AG10803 (cell line): ENCODE measurements at regions not wholly inside any gene's neighbourhood (a gene's known extent, or its start where the extent isn't known, plus 50 kb on each side); places are given as distances from the start of the nearest gene placed in this dataset.

Experiments used
- DNase-seq: peaks from one replicate; pipeline ENCODE4 v3.0.0; 2010; ENCODE audit warnings: low read depth
- H3K4me3 ChIP-seq: 2 replicates; pipeline ENCODE4 v1.5.1; 2011; ENCODE audit warnings: mild to moderate bottlenecking, low read length, control low read depth
- TF ChIP-seq, protein P1 (sequence below): conservative IDR thresholded peaks from 2 replicates; pipeline ENCODE4 v1.5.1; 2011; ENCODE audit warnings: mild to moderate bottlenecking, low read length, control low read depth, inconsistent platforms

DNA sequence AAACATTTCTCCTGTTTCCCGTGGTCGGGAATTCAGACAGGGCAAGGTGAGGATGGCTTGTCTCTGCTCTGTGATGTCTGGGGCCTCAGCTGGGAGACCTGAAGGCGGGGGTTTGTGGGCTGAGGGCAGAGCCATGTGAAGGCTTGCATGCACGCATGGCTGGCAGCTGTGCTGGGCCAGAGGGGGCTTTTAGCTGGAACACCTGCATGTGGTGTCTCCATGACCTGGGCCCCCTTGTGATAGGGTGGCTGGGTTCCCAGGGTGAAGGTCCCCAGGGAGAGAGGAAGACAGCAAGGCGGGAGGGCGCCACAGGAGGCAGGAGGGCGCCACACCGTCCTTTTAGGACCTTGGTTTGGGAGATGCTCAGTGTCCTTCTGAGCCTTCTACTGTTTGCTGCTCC, 101.6 kb upstream of the PRR23E start:
- DNase-seq: no peak
- TF ChIP-seq, protein P1, sequence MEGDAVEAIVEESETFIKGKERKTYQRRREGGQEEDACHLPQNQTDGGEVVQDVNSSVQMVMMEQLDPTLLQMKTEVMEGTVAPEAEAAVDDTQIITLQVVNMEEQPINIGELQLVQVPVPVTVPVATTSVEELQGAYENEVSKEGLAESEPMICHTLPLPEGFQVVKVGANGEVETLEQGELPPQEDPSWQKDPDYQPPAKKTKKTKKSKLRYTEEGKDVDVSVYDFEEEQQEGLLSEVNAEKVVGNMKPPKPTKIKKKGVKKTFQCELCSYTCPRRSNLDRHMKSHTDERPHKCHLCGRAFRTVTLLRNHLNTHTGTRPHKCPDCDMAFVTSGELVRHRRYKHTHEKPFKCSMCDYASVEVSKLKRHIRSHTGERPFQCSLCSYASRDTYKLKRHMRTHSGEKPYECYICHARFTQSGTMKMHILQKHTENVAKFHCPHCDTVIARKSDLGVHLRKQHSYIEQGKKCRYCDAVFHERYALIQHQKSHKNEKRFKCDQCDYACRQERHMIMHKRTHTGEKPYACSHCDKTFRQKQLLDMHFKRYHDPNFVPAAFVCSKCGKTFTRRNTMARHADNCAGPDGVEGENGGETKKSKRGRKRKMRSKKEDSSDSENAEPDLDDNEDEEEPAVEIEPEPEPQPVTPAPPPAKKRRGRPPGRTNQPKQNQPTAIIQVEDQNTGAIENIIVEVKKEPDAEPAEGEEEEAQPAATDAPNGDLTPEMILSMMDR: no peak
- H3K4me3 ChIP-seq: no peak overlapping the region

DNA sequence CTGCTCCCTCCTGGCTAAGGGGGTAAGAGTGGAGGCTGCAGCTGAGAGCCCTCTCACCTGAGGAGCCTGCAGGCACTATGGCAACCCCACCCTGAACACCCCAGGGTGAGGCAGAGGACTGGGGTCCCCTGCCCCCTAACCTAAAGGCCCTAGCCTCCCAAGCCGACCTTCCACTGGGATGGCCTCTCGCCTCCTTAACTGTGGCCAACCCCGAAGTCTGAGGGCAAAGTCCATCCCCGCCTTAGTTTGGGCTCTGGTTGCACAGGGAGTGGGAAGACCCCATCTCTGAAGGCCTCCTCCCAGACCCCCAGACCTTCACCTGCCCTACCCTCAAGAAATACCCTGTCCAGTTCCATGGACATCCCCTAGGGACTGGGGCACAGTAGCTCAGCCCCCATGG, 100.6 kb upstream of the PRR23E start:
- H3K4me3 ChIP-seq: no peak overlapping the region
- TF ChIP-seq, protein P1: no peak
- DNase-seq: no peak

- H3K4me3 ChIP-seq: no peak overlapping the region
- no peak for DNase-seq
- TF ChIP-seq, protein P1: no peak
These were observed 100.2 kb upstream of the PRR23E start for GRCh38 chr3:127092776-127093175.

GRCh38 chr3:127093312-127093711, 99.6 kb upstream of the PRR23E start:
- TF ChIP-seq, protein P1: no peak
- no peak overlapping the region for H3K4me3 ChIP-seq
- no peak for DNase-seq

DNA sequence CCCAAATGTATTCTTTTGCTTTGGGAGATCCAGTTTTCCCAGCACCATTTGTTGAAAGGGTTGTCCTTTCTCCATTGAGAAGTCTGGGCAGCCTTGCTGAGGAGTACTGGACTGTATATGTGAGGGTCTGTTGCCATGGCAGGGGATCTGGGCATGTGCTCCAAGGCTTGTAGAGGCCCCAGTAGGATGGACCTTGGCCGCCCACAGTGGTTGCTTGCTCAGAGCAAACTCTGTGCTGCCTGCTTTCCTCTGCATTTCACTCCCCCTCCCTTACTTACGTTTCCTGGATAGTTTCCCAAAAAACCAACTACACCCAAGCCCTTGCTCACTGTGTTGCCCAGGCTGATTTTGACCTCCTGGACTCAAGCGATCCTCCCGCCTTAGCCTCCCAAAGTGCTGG, 97.2 kb upstream of the PRR23E start:
- DNase-seq: no peak

DNA sequence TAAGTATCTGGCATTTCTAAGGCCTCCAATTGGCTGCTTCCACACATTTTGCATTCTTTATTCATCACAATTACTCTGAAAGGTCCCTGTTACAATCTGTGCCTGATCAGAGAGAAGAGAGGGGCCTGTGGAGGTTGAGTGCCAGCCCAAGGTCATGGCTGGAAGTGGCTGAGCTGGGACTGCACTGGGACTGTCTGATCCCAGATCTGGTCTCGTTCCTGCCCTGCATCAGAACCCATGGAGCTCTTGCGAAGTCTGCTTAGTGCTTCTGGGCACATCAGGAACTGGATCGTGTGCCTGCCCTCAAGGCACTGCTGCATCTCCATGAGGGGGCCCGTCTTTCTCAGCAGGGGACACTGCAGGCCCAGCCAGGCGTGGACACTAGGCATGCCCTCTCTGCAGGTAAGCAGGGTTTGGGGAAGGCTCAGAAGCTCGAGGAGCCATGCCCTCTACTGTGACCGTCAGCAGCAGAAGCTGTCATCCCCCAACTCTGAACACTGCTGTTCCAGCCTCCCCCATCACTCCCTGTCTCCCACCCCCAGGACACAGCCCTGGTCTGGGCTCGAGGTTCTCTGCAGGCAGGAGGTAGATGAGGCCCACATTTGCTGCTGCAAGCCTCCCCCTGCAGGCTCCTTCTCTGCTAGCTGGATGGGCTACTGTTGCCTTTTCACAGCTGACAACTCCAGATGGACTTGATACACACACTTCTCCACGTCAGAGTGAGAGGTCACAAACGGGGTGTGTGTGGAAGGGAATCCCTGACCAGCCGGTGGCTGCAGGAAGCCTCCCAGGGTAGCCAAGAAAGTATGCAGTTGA, 96.5 kb upstream of the PRR23E start:
- DNase-seq: no peak
- no peak overlapping the region for H3K4me3 ChIP-seq
- TF ChIP-seq, protein P1: no peak

More for the DNA sequence above, 97.2 kb upstream of the PRR23E start:
- H3K4me3 ChIP-seq: no peak overlapping the region
- TF ChIP-seq, protein P1: no peak

DNA sequence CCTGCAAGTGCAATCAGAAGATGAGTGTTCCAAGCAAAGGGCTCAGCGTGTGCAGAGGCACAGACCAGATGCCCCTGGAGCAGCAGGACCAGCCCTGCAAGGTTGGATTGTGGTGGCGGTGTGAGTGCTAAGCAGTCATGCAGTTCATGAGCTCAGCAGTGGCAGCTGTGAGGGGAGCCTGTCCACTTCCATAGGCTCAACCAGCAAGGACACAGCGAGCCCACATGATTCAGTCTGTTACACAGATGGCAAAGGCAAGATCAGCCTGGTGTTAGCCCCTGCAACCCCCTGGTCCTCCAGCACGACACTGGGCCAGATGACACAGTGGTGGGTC, 95.9 kb upstream of the PRR23E start:
- DNase-seq: no peak
- TF ChIP-seq, protein P1: no peak
- H3K4me3 ChIP-seq: no peak overlapping the region
